ENCODE measurements at regions not wholly inside any gene's neighbourhood (a gene's known extent, or its start where the extent isn't known, plus 50 kb on each side); places are given as distances from the start of the nearest gene placed in this dataset.
"Not testable (repeated sequence)": the region's sequence is repeated elsewhere in the genome, so short reads cannot be mapped to it uniquely, and the experiment has no call there.

GRCh38 chr12:75633789-75634188, 122.4 kb upstream of the KRR1 start:
- no peak for DNase-seq

- peak; percentile 70 for DNase-seq
These were observed 121.0 kb upstream of the KRR1 start for GRCh38 chr12:75632442-75632841.

GRCh38 chr12:75631831-75632230, 120.4 kb upstream of the KRR1 start:
- DNase-seq = no peak

DNA sequence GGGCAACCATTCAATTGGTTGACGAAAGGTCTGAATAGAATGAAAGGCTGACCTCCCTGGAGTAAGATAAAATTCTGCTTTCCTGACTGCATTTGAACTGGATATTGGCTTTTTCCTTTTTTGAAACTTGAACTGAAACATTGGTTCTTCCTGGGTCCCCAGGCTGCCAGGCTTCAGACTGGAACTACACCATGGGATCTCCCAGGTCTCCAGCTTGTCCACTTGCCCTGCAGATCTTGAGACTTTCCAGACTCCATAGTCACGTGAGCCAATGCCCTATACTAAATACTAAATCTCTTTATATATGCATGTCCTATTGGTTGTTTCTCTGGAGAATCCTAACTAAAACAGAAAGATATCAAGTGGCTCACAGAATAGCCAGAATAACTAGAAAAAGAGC, 118.7 kb upstream of the KRR1 start:
- no peak for DNase-seq

- DNase-seq = no peak
These were observed 117.5 kb upstream of the KRR1 start for GRCh38 chr12:75628916-75629315.

- DNase-seq = no peak
These were observed 117.1 kb upstream of the KRR1 start for GRCh38 chr12:75628511-75628910.

DNA sequence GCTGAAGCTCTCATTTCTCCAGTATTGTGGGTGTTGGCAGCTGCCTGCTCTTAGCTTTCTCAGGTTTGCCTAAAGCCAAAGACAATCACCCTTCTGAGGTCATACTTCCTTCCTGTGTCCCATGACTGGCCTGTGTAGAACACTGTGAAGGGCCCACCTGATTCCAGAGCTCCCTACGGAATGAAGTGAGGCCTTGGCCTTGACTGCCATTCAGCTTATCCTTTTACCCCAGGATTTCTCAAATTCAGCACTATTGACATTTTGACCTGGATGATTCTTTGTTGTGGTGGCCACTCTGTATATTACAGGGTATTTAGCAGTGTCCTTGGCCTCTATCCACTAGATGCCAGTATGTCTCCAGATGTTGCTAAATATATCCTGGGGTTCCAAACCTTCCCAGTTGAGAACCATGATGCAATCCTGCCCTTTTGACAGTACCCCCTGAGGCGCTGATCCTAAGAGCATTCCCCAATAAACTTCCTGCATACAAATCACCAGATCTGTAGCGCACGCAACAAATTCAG, 112.3 kb upstream of the KRR1 start:
- DNase-seq = no peak

DNA sequence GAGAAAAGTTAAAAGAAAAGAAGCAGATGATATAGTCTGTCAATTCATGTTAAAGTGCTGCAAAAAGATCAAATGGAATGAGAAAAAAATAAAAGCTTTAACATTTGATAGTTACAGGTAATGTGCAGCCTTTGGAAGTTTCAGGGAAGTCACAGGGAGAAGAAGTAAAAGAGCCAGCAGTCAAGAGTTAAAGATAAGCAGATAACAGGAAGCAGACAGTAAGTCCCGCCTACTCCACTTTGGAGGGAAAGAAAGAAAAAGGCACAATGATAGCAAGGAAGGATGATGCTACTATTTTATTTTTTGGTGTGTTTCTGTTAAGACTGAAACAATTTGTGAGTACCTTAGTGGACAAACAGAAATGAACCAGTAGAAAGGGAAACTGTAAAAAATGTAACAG, 111.1 kb upstream of the KRR1 start:
- DNase-seq = no peak

DNA sequence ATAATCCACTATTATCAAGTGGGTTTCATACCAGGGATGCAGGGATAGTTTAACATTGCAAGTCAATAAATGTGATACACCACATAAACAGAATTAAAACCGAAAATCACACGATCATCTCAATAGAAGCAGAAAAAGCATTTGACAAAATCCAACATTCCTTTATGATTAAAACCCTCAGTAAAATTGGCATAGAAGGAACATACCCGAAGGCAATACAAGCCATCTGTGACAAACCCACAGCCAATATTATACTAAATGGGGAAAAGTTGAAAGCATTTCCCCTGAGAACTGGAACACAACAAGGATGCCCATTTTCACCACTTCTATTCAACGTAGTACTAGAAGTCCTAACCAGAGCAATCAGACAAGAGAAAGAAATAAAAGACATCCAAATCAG, 103.0 kb upstream of the KRR1 start:
- DNase-seq = not testable (repeated sequence)

GRCh38 chr12:75613981-75614380, 102.6 kb upstream of the KRR1 start:
- DNase-seq = no peak

GRCh38 chr12:75611041-75611440, 99.6 kb upstream of the KRR1 start:
- DNase-seq = no peak

DNA sequence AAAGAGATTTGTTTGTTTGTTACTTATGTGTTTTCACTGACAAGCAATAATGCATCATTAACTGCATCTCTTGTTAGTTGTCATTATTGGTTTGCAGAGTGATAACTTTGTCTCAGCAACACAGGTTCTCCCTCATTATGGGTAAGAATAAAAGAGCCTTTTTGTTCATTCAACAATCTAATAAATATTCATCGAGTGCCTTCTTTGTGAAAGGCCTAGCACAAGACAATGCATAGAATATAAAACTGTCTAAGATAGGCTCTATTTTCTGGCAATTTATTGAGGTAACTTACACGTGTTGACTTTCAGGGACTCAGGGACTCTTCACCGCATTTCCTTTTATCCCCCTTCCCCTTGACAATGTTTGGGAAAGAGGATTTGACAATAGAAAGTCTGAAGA, 95.5 kb upstream of the KRR1 start:
- no peak for DNase-seq

- no peak for DNase-seq
These were observed 94.7 kb upstream of the KRR1 start for GRCh38 chr12:75606151-75606550.

GRCh38 chr12:75603475-75603874, 92.1 kb upstream of the KRR1 start:
- DNase-seq = no peak

GRCh38 chr12:75602106-75602505, 90.7 kb upstream of the KRR1 start:
- DNase-seq = no peak

DNA sequence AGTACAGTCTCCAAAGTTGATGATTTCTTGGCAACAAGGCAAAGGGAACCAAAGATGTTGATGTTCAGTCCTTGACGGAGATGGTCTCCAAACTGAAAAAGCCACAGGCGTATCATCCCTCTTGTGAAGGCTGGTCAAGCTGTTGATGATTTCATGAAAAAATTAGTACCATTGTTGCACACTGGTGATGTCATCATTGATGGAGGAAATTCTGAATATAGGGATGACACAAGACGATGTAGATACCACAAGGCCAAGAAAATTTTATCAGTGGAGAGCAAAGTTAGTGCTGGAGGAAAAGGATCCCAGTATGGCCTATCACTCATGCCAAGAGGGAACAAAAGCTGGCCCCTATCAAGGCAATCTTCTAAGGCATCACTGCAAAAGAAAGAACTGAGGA, 88.7 kb upstream of the KRR1 start:
- no peak for DNase-seq

DNA sequence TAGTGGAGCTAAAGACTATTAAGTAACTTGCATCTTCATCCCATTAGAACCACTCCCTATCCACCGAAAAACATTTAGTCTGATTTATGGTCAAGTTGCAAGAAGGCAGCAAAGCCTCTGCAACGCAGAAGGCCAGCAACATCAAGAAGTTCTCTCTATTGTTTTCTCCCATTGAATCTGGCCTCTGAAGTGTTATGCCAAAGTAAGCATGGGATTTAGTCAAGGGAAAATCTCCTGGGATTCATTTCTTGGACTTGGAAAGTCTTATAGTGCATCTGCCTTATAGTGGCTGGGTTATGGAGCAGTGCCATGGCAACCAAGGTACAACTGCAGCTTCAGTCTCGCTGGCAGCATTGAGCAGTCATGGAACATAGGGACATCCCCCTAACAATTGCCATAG, 87.7 kb upstream of the KRR1 start:
- no peak for DNase-seq

DNA sequence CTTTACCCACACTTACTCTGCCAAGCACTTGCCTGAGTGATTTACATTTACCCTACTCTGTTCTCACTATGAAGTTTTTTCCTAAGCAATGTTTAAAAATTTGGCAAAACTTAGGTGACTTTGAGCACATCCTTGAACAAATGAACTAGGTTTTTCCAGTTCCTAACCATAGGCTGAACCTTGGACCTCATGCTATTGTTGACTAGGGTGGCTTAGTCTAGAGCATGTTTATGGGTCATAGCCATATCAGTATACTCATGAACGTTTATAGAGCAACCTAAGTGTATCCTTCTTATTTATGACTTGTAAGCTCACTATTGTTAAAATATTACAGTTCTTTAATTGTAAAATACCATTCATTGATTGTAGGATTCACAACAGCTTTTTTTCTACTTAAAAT, 85.0 kb upstream of the KRR1 start:
- DNase-seq = no peak

GRCh38 chr12:75592638-75593335, 81.4 kb upstream of the KRR1 start:
- DNase-seq = no peak

- DNase-seq = no peak
These were observed 80.7 kb upstream of the KRR1 start for GRCh38 chr12:75592086-75592485.

DNA sequence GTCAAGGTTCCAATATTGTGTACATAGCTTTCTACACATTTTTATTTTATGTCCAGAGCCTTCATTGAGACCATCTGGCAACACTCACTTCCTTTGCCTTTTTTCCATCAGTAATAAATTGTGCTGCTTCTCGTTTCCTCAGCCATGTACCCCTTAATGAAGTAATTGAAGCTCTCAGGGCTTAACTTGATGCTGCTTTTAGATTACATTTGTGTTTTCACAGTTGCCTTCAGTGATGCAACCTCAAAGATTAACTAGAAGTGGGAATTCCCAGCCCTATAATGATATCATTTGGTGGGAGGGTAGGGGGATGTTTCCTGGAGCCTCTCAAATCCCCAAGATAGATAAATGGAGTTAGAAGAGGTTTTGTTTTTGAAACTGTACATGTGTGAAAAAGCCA, 80.2 kb upstream of the KRR1 start:
- no peak for DNase-seq

DNA sequence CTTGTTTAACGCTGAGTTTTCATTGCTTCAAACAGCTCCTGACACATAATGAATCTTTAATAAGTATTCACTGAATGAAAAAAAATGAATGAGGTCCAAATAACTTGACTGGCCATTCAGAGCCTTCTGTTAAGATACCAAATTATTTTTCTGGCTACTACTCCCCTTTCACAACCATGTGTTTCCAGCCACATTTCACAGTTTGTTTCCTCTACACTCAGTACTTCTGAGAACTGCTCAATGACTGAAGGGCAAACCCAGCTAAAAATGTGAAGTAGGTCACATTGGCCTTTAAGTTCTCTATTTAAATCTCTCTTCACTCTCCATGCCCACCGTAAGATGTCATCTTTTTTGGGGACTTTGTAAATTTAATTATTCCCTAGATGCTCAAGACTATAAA, 78.4 kb upstream of the KRR1 start:
- DNase-seq = no peak

DNA sequence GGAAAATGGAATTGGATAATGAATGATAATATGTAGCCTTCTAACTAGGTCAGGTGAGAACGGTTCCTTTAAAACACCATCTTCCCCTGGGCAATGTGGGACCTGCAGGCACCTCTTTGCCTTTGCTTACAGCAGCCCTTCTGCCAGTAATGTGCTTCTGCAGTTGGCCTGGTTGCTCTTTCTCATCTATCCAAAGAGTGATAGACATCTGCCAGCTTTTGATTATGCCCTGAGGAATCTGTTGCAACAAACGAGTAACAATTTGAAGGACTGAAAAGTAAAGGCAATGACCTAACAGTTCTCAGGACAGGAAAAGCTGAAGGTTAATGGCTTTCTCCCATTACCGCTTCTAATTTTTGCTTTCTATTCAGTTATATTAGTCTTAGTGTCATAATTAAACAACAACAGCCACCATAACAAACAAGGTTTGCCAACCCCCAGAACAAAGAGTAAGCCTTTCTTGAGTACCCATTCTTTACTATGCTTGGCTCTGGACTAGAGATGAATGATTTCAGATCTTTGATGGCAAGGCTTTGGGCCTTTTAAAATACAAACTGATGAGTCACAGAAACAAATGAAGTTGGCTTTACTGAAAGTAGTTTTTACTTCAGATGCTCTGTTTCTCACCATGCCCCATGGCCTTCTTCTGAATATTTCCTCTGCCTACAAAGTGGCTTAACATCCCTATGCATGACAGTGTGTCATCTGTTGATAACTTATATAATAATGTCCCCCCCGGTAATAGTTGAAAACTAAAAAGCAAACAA, 76.1 kb upstream of the KRR1 start:
- DNase-seq = no peak

DNA sequence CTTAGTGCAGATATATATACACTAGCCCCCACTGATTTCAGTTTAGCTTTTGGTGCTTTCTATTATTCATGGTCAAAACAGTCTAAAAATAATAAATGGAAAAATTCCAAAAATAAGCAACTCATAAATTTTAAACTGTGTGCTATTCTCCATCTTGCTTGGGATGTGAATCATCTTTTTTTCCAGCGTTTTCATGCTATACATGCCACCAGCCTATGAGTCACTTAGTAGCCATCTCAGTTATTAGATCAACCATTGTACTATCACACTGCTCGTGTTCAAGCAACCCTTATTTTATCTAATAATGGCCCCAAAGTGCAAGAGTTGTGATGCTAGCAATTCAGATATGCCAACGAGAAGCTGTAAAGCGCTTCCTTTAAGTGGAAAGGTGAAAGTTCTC, 73.9 kb upstream of the KRR1 start:
- DNase-seq = no peak

- DNase-seq = no peak
These were observed 71.9 kb upstream of the KRR1 start for GRCh38 chr12:75583355-75583754.

Measured in NCI-H345 (cell line).